Glutamatergic neuron (in vitro differentiated cells): ENCODE measurements at regions not wholly inside any gene's neighbourhood (a gene's known extent, or its start where the extent isn't known, plus 50 kb on each side); places are given as distances from the start of the nearest gene placed in this dataset.

Experiments used
- DNase-seq: peaks from one replicate; pipeline ENCODE4 v3.0.0; 2022
- H3K27ac Mint-ChIP-seq: one replicate; pipeline ENCODE4 v1.8.0; 2020; ENCODE audit warnings: mild to moderate bottlenecking, mixed read lengths, inconsistent platforms; ENCODE audit not compliant: unreplicated experiment
- H3K27me3 Mint-ChIP-seq: one replicate; pipeline ENCODE4 v1.8.0; 2020; ENCODE audit warnings: mild to moderate bottlenecking, moderate library complexity, mixed read lengths, inconsistent platforms; ENCODE audit not compliant: unreplicated experiment
- H3K36me3 Mint-ChIP-seq: one replicate; pipeline ENCODE4 v1.8.0; 2020; ENCODE audit warnings: mild to moderate bottlenecking, mixed read lengths, inconsistent platforms; ENCODE audit not compliant: unreplicated experiment
- H3K4me1 Mint-ChIP-seq: one replicate; pipeline ENCODE4 v1.8.0; 2020; ENCODE audit warnings: mild to moderate bottlenecking, low read depth, mixed read lengths, inconsistent platforms; ENCODE audit not compliant: unreplicated experiment
- H3K4me3 Mint-ChIP-seq: one replicate; pipeline ENCODE4 v1.8.0; 2020; ENCODE audit warnings: mild to moderate bottlenecking, mixed read lengths, inconsistent platforms; ENCODE audit not compliant: unreplicated experiment
- H3K9me3 Mint-ChIP-seq: one replicate; pipeline ENCODE4 v1.8.0; 2020; ENCODE audit warnings: mild to moderate bottlenecking, moderate library complexity, mixed read lengths, inconsistent platforms; ENCODE audit not compliant: unreplicated experiment
- TF ChIP-seq, protein P1 (sequence below): fragments of 200-600 bp; sonication (generic); IDR thresholded peaks from one replicate; pipeline ENCODE4 v1.5.0; 2021; ENCODE audit not compliant: partially characterized antibody, unreplicated experiment

DNA sequence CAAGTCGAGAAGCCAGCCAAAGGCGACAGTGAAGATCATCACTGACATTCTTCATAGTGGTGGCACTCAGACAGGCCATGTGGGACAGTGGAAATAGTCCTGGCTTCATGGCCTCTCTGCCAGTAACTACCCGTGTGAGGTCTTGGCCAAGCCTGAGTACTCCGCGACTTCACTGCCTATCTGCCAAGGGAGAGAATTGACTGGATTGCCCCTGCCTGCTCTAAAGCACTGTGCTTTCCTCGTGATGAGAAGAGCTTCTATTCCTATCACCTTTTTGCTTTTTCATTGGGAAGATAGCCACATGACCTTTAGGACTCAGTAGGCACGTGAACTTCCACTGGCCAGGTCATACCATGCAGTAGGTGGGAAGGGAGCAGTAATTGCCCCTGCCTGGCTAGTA lies 239.3 kb downstream of the HAUS1 start:
- peaks cover 17% of the 10 kb centered on the region for H3K9me3 Mint-ChIP-seq
- H3K27ac Mint-ChIP-seq = peak overlapping the region; percentile 80
- H3K4me3 Mint-ChIP-seq = peak overlapping the region; percentile 52
- peaks cover 12% of the 10 kb centered on the region for H3K27me3 Mint-ChIP-seq
- TF ChIP-seq, protein P1, sequence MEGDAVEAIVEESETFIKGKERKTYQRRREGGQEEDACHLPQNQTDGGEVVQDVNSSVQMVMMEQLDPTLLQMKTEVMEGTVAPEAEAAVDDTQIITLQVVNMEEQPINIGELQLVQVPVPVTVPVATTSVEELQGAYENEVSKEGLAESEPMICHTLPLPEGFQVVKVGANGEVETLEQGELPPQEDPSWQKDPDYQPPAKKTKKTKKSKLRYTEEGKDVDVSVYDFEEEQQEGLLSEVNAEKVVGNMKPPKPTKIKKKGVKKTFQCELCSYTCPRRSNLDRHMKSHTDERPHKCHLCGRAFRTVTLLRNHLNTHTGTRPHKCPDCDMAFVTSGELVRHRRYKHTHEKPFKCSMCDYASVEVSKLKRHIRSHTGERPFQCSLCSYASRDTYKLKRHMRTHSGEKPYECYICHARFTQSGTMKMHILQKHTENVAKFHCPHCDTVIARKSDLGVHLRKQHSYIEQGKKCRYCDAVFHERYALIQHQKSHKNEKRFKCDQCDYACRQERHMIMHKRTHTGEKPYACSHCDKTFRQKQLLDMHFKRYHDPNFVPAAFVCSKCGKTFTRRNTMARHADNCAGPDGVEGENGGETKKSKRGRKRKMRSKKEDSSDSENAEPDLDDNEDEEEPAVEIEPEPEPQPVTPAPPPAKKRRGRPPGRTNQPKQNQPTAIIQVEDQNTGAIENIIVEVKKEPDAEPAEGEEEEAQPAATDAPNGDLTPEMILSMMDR = no peak
- H3K36me3 Mint-ChIP-seq = no peaks in the 10 kb centered on the region
- H3K4me1 Mint-ChIP-seq = peaks cover 71% of the 10 kb centered on the region
- no peak for DNase-seq

DNA sequence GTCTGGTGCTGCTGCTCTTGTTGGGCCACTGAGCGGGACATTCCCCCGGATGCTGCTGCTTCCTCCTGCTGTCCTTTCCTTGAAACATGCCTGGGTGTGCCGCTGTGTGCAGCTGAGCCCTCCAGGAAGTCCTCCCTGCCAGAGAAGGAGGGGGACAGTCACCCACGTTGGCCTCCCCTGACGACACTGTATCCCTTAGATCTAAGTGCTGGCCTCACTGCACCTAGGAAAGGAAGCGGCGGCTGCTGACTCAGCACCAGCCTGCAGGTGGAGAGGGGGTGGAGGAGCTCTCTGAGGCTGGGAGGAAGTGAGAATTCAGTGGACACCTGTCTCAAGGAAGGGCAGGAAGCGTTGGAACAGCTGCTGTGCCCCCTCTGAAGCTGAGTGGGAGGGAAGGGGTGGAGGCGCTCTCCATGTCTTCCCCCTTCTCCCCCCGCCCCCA lies 239.8 kb downstream of the HAUS1 start:
- Mint-ChIP-seq H3K9me3 (peaks cover 15% of the 10 kb centered on the region), H3K27me3 (peaks cover 7% of the 10 kb centered on the region)

DNA sequence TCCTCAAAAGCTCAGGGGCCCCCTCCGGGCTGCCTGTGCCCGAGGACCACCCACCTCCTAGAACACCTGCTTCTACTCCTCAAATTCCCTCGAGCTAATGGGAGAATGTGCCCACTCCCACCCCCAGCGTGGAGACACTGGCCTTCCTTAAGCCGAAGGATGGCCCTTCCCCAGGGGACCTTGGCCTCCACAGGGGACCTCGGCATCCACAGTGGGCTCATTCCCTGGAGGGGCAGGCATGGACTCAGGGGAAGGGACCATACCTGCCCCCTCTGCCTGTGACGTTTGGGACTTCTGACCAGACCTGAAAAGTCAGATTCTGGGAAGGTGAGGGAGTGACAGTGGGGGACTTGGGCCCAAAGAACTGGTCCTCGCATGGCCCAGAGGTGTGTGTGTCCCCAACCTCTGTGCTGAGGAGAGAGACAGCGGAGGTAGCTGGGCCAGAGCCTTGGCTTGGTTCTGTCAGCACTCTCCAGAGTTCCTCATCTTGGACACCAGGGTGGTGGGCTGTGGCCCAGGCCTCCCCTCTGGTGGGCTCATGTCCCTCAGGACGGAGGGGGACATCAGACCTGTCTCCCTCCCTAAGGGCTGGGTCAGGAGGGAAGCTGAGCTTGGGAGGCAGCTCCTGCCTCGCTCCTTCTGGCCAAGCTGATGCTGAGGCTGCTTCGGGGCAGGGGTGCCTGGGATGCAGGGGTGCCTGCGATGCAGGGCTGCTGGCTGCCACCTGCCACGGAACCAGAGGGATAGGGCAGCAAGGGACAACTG lies 240.4 kb downstream of the HAUS1 start:
- peaks cover 6% of the 10 kb centered on the region for H3K27me3 Mint-ChIP-seq
- no peak overlapping the region for H3K4me3 Mint-ChIP-seq
- no peak for DNase-seq
- no peaks in the 10 kb centered on the region for H3K36me3 Mint-ChIP-seq
- no peak overlapping the region for H3K27ac Mint-ChIP-seq
- peaks cover 14% of the 10 kb centered on the region for H3K9me3 Mint-ChIP-seq
- TF ChIP-seq, protein P1 = no peak
- peaks cover 74% of the 10 kb centered on the region for H3K4me1 Mint-ChIP-seq

More for the DNA sequence above, 239.8 kb downstream of the HAUS1 start:
- Mint-ChIP-seq H3K4me3 (peak overlapping the region; percentile 52), H3K4me1 (peaks cover 73% of the 10 kb centered on the region), H3K36me3 (no peaks in the 10 kb centered on the region), H3K27ac (peak overlapping the region; percentile 80)
- DNase-seq = peak; percentile 43
- TF ChIP-seq, protein P1 = no peak

DNA sequence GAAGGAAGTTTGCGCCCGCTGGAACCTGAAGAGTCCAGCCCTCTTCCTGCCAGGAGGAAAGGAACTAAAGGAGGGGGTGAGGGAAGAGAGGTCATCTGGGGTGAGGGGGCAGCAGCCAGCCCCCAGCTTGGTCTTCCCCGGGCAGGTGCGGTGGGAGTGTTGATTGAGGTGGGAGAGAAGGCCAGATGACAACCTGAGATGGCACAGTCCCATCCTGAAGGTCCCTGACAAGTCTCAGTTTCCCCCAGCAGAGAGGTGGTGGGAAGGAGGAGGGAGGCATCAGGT lies 240.9 kb downstream of the HAUS1 start:
- peak overlapping the region; percentile 49 for H3K27ac Mint-ChIP-seq
- no peaks in the 10 kb centered on the region for H3K36me3 Mint-ChIP-seq
- DNase-seq = no peak
- TF ChIP-seq, protein P1 = no peak
- H3K9me3 Mint-ChIP-seq = peaks cover 19% of the 10 kb centered on the region
- no peak overlapping the region for H3K4me3 Mint-ChIP-seq
- peaks cover 73% of the 10 kb centered on the region for H3K4me1 Mint-ChIP-seq
- peaks cover 6% of the 10 kb centered on the region for H3K27me3 Mint-ChIP-seq

DNA sequence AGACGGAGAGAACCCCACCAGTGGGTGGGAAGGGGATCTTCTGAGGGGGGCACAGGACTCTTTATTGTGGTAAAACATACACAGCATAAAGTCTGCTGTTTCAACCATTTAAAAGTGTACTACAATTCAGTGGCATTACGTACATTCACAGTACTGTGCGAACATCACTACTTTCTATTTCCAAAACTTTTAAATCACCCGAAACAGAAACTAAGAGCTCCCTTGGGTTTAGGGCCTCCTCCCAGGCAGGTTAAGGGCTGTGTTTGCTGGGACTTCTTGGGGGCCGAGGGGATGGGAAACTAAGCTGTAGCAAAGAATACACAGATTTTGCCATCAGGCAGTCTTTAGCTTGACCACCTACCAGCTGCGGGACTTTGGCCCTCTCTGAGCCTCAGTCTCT lies 242.0 kb downstream of the HAUS1 start:
- TF ChIP-seq, protein P1 = no peak
- DNase-seq = no peak
- peaks cover 66% of the 10 kb centered on the region for H3K4me1 Mint-ChIP-seq
- no peaks in the 10 kb centered on the region for H3K36me3 Mint-ChIP-seq
- H3K27ac Mint-ChIP-seq = peak overlapping the region; percentile 49
- H3K27me3 Mint-ChIP-seq = peaks cover 8% of the 10 kb centered on the region
- H3K9me3 Mint-ChIP-seq = peaks cover 19% of the 10 kb centered on the region
- no peak overlapping the region for H3K4me3 Mint-ChIP-seq
